ENCODE measurements at regions not wholly inside any gene's neighbourhood (a gene's known extent, or its start where the extent isn't known, plus 50 kb on each side); places are given as distances from the start of the nearest gene placed in this dataset.
"Not testable (repeated sequence)": the region's sequence is repeated elsewhere in the genome, so short reads cannot be mapped to it uniquely, and the experiment has no call there.

- DNase-seq, result no peak
These were observed 160.9 kb upstream of the AHI1 start for GRCh38 chr6:135658481-135658880.

GRCh38 chr6:135658916-135659315, 161.4 kb upstream of the AHI1 start:
- no peak for DNase-seq

GRCh38 chr6:135664527-135664926, 167.0 kb upstream of the AHI1 start:
- no peak for DNase-seq

- DNase-seq, result no peak
These were observed 168.4 kb upstream of the AHI1 start for GRCh38 chr6:135665935-135666334.

- peak; percentile 42 for DNase-seq
These were observed 170.3 kb upstream of the AHI1 start for GRCh38 chr6:135667691-135668455.

- no peak for DNase-seq
These were observed 174.7 kb upstream of the AHI1 start for GRCh38 chr6:135672256-135672655.

GRCh38 chr6:135673501-135674309, 176.2 kb upstream of the AHI1 start:
- no peak for DNase-seq

GRCh38 chr6:135675026-135675425, 176.5 kb upstream of the PDE7B start:
- no peak for DNase-seq

- DNase-seq, result no peak
These were observed 175.6 kb upstream of the PDE7B start for GRCh38 chr6:135675862-135676261.

- DNase-seq, result peak; percentile 83
These were observed 170.3 kb upstream of the PDE7B start for GRCh38 chr6:135680964-135681913.

- no peak for DNase-seq
These were observed 164.7 kb upstream of the PDE7B start for GRCh38 chr6:135686784-135687301.

GRCh38 chr6:135688476-135688875, 163.0 kb upstream of the PDE7B start:
- not testable (repeated sequence) for DNase-seq

GRCh38 chr6:135692426-135692825, 159.1 kb upstream of the PDE7B start:
- DNase-seq, result no peak

- DNase-seq, result no peak
These were observed 157.6 kb upstream of the PDE7B start for GRCh38 chr6:135693811-135694370.

- no peak for DNase-seq
These were observed 151.8 kb upstream of the PDE7B start for GRCh38 chr6:135699705-135700104.

GRCh38 chr6:135701426-135701825, 150.1 kb upstream of the PDE7B start:
- no peak for DNase-seq

GRCh38 chr6:135703007-135703406, 148.5 kb upstream of the PDE7B start:
- no peak for DNase-seq

- DNase-seq, result no peak
These were observed 147.9 kb upstream of the PDE7B start for GRCh38 chr6:135703621-135704020.

GRCh38 chr6:135707426-135707825, 144.1 kb upstream of the PDE7B start:
- no peak for DNase-seq

GRCh38 chr6:135710042-135710441, 141.5 kb upstream of the PDE7B start:
- no peak for DNase-seq

GRCh38 chr6:135722190-135722589, 129.3 kb upstream of the PDE7B start:
- DNase-seq, result no peak

- no peak for DNase-seq
These were observed 128.8 kb upstream of the PDE7B start for GRCh38 chr6:135722679-135723078.

GRCh38 chr6:135728589-135728988, 122.9 kb upstream of the PDE7B start:
- no peak for DNase-seq

All from NCI-H774 (cell line).